T follicular helper cell (primary cell): ENCODE measurements at regions not wholly inside any gene's neighbourhood (a gene's known extent, or its start where the extent isn't known, plus 50 kb on each side); places are given as distances from the start of the nearest gene placed in this dataset.
"Not testable (repeated sequence)": the region's sequence is repeated elsewhere in the genome, so short reads cannot be mapped to it uniquely, and the experiment has no call there.

Experiments used
- DNase-seq: peaks from one replicate; pipeline ENCODE4 v3.0.0-alpha.2; 2020; ENCODE audit warnings: low read depth

GRCh38 chr7:69510114-69510513, 88.2 kb upstream of the AUTS2 start:
- no peak for DNase-seq

GRCh38 chr7:69515495-69516212, 82.6 kb upstream of the AUTS2 start:
- DNase-seq: no peak

- no peak for DNase-seq
Observed at GRCh38 chr7:69516238-69516820, 81.9 kb upstream of the AUTS2 start.

GRCh38 chr7:69517985-69518704, 80.1 kb upstream of the AUTS2 start:
- DNase-seq: no peak

GRCh38 chr7:69518705-69519077, 79.6 kb upstream of the AUTS2 start:
- no peak for DNase-seq

- DNase-seq: no peak
Observed at GRCh38 chr7:69526570-69526969, 71.7 kb upstream of the AUTS2 start.

GRCh38 chr7:69527706-69528105, 70.6 kb upstream of the AUTS2 start:
- DNase-seq: no peak

- DNase-seq: no peak
Observed at GRCh38 chr7:69531050-69531449, 67.2 kb upstream of the AUTS2 start.

GRCh38 chr7:69534461-69535041, 63.7 kb upstream of the AUTS2 start:
- no peak for DNase-seq

GRCh38 chr7:69537691-69538090, 60.6 kb upstream of the AUTS2 start:
- no peak for DNase-seq

GRCh38 chr7:69539531-69539930, 58.7 kb upstream of the AUTS2 start:
- DNase-seq: no peak

GRCh38 chr7:69540287-69540686, 58.0 kb upstream of the AUTS2 start:
- no peak for DNase-seq

- DNase-seq: not testable (repeated sequence)
Observed at GRCh38 chr7:69541779-69542432, 56.4 kb upstream of the AUTS2 start.

- no peak for DNase-seq
Observed at GRCh38 chr7:69545175-69545574, 53.1 kb upstream of the AUTS2 start.
